ENCODE measurements at regions not wholly inside any gene's neighbourhood (a gene's known extent, or its start where the extent isn't known, plus 50 kb on each side); places are given as distances from the start of the nearest gene placed in this dataset.

- TF ChIP-seq CTCF (IDR thresholded peaks at IDR 0.05) (no peak), POLR2AphosphoS5 (IDR thresholded peaks at IDR 0.05; ENCODE audit: insufficient read depth in 1 of 2, low read depth in 1 of 2) (no peak)
Measured at GRCh38 chr2:163990541-163990940, 254.7 kb upstream of the FIGN start.

Measured in vagina (tissue), 2 donors.